ENCODE measurements at regions not wholly inside any gene's neighbourhood (a gene's known extent, or its start where the extent isn't known, plus 50 kb on each side); places are given as distances from the start of the nearest gene placed in this dataset.

- DNase-seq (ENCODE audit: insufficient read length) = no peak
- TF ChIP-seq TAF1 (IDR thresholded peaks at IDR 0.05; ENCODE audit: borderline replicate concordance, low read depth, low read length) (no peak), POLR2A (IDR thresholded peaks at IDR 0.05; ENCODE audit: low read depth, low read length) (no peak), POLR2AphosphoS5 (IDR thresholded peaks at IDR 0.05; ENCODE audit: low read depth, low read length) (no peak)
- no peak for FAIRE-seq
Measured at GRCh38 chr13:85068231-85068630, 731.0 kb downstream of the SLITRK6 start.

GRCh38 chr13:85040215-85040614 is 759.0 kb downstream of the SLITRK6 start:
- FAIRE-seq = no peak
- no peak for DNase-seq (ENCODE audit: insufficient read length)
- TF ChIP-seq TAF1 (IDR thresholded peaks at IDR 0.05; ENCODE audit: borderline replicate concordance, low read depth, low read length) (no peak), POLR2AphosphoS5 (IDR thresholded peaks at IDR 0.05; ENCODE audit: low read depth, low read length) (no peak), POLR2A (IDR thresholded peaks at IDR 0.05; ENCODE audit: low read depth, low read length) (no peak)

GRCh38 chr13:85031771-85032170 is 767.4 kb downstream of the SLITRK6 start:
- no peak for FAIRE-seq
- DNase-seq (ENCODE audit: insufficient read length) = no peak
- TF ChIP-seq POLR2A (IDR thresholded peaks at IDR 0.05; ENCODE audit: low read depth, low read length) = no peak
- TF ChIP-seq TAF1 (IDR thresholded peaks at IDR 0.05; ENCODE audit: borderline replicate concordance, low read depth, low read length) = no peak
- no peak for TF ChIP-seq POLR2AphosphoS5 (IDR thresholded peaks at IDR 0.05; ENCODE audit: low read depth, low read length)

GRCh38 chr13:85028035-85028434 is 771.2 kb downstream of the SLITRK6 start:
- DNase-seq (ENCODE audit: insufficient read length) = no peak
- TF ChIP-seq POLR2AphosphoS5 (IDR thresholded peaks at IDR 0.05; ENCODE audit: low read depth, low read length) (no peak), TAF1 (IDR thresholded peaks at IDR 0.05; ENCODE audit: borderline replicate concordance, low read depth, low read length) (no peak), POLR2A (IDR thresholded peaks at IDR 0.05; ENCODE audit: low read depth, low read length) (no peak)
- no peak for FAIRE-seq

- DNase-seq (ENCODE audit: insufficient read length) = no peak
Measured at GRCh38 chr13:85019121-85019520, 780.1 kb downstream of the SLITRK6 start.

GRCh38 chr13:85013006-85013405 is 786.2 kb downstream of the SLITRK6 start:
- TF ChIP-seq POLR2A (IDR thresholded peaks at IDR 0.05; ENCODE audit: low read depth, low read length) = no peak
- no peak for TF ChIP-seq TAF1 (IDR thresholded peaks at IDR 0.05; ENCODE audit: borderline replicate concordance, low read depth, low read length)
- TF ChIP-seq POLR2AphosphoS5 (IDR thresholded peaks at IDR 0.05; ENCODE audit: low read depth, low read length) = no peak
- no peak for DNase-seq (ENCODE audit: insufficient read length)
- no peak for FAIRE-seq

More at GRCh38 chr13:85019121-85019520, 780.1 kb downstream of the SLITRK6 start:
- FAIRE-seq = no peak
- TF ChIP-seq POLR2AphosphoS5 (IDR thresholded peaks at IDR 0.05; ENCODE audit: low read depth, low read length) (no peak), POLR2A (IDR thresholded peaks at IDR 0.05; ENCODE audit: low read depth, low read length) (no peak), TAF1 (IDR thresholded peaks at IDR 0.05; ENCODE audit: borderline replicate concordance, low read depth, low read length) (no peak)

- FAIRE-seq (no peak), DNase-seq (ENCODE audit: insufficient read length) (no peak)
- TF ChIP-seq TAF1 (IDR thresholded peaks at IDR 0.05; ENCODE audit: borderline replicate concordance, low read depth, low read length) (no peak), POLR2AphosphoS5 (IDR thresholded peaks at IDR 0.05; ENCODE audit: low read depth, low read length) (no peak), POLR2A (IDR thresholded peaks at IDR 0.05; ENCODE audit: low read depth, low read length) (no peak)
Measured at GRCh38 chr13:85009447-85009846, 789.8 kb downstream of the SLITRK6 start.

- no peak for TF ChIP-seq POLR2A (IDR thresholded peaks at IDR 0.05; ENCODE audit: low read depth, low read length)
- no peak for TF ChIP-seq TAF1 (IDR thresholded peaks at IDR 0.05; ENCODE audit: borderline replicate concordance, low read depth, low read length)
- no peak for TF ChIP-seq POLR2AphosphoS5 (IDR thresholded peaks at IDR 0.05; ENCODE audit: low read depth, low read length)
- FAIRE-seq (no peak), DNase-seq (ENCODE audit: insufficient read length) (no peak)
Measured at GRCh38 chr13:84999252-84999651, 800.0 kb downstream of the SLITRK6 start.

- no peak for FAIRE-seq
- TF ChIP-seq POLR2A (IDR thresholded peaks at IDR 0.05; ENCODE audit: low read depth, low read length) (no peak), TAF1 (IDR thresholded peaks at IDR 0.05; ENCODE audit: borderline replicate concordance, low read depth, low read length) (no peak), POLR2AphosphoS5 (IDR thresholded peaks at IDR 0.05; ENCODE audit: low read depth, low read length) (no peak)
Measured at GRCh38 chr13:84998681-84999080, 800.5 kb downstream of the SLITRK6 start.

GRCh38 chr13:84997858-84998257 is 801.4 kb downstream of the SLITRK6 start:
- TF ChIP-seq TAF1 (IDR thresholded peaks at IDR 0.05; ENCODE audit: borderline replicate concordance, low read depth, low read length) = no peak
- no peak for TF ChIP-seq POLR2AphosphoS5 (IDR thresholded peaks at IDR 0.05; ENCODE audit: low read depth, low read length)
- TF ChIP-seq POLR2A (IDR thresholded peaks at IDR 0.05; ENCODE audit: low read depth, low read length) = no peak
- no peak for DNase-seq (ENCODE audit: insufficient read length)
- FAIRE-seq = no peak

More at GRCh38 chr13:84998681-84999080, 800.5 kb downstream of the SLITRK6 start:
- DNase-seq (ENCODE audit: insufficient read length) = no peak

GRCh38 chr13:84994582-84994981 is 804.6 kb downstream of the SLITRK6 start:
- no peak for TF ChIP-seq POLR2AphosphoS5 (IDR thresholded peaks at IDR 0.05; ENCODE audit: low read depth, low read length)
- TF ChIP-seq TAF1 (IDR thresholded peaks at IDR 0.05; ENCODE audit: borderline replicate concordance, low read depth, low read length) = no peak
- no peak for TF ChIP-seq POLR2A (IDR thresholded peaks at IDR 0.05; ENCODE audit: low read depth, low read length)
- FAIRE-seq = no peak
- DNase-seq (ENCODE audit: insufficient read length) = no peak

- FAIRE-seq (no peak), DNase-seq (ENCODE audit: insufficient read length) (no peak)
- TF ChIP-seq TAF1 (IDR thresholded peaks at IDR 0.05; ENCODE audit: borderline replicate concordance, low read depth, low read length) = no peak
- no peak for TF ChIP-seq POLR2A (IDR thresholded peaks at IDR 0.05; ENCODE audit: low read depth, low read length)
- TF ChIP-seq POLR2AphosphoS5 (IDR thresholded peaks at IDR 0.05; ENCODE audit: low read depth, low read length) = no peak
Measured at GRCh38 chr13:84985860-84986259, 813.4 kb downstream of the SLITRK6 start.

GRCh38 chr13:84983321-84983720 is 815.9 kb downstream of the SLITRK6 start:
- FAIRE-seq = no peak

More at GRCh38 chr13:84983321-84983720, 815.9 kb downstream of the SLITRK6 start:
- no peak for TF ChIP-seq POLR2A (IDR thresholded peaks at IDR 0.05; ENCODE audit: low read depth, low read length)
- TF ChIP-seq TAF1 (IDR thresholded peaks at IDR 0.05; ENCODE audit: borderline replicate concordance, low read depth, low read length) = no peak
- TF ChIP-seq POLR2AphosphoS5 (IDR thresholded peaks at IDR 0.05; ENCODE audit: low read depth, low read length) = no peak
- no peak for DNase-seq (ENCODE audit: insufficient read length)
